GM12891 (cell line): ENCODE measurements at regions not wholly inside any gene's neighbourhood (a gene's known extent, or its start where the extent isn't known, plus 50 kb on each side); places are given as distances from the start of the nearest gene placed in this dataset.

Experiments used
- DNase-seq: peaks from one replicate; pipeline ENCODE4 v3.0.0; 2011; ENCODE audit warnings: low spot score; ENCODE audit not compliant: insufficient read length
- FAIRE-seq: peaks from 2 replicates; lab custom pipeline; 2011; peaks lifted over from hg19 to GRCh38; lab: Jason Lieb, UNC
- PAX5 ChIP-seq: IDR thresholded peaks from 2 replicates; pipeline ENCODE4 v1.6.1; 2011; ENCODE audit warnings: low read length, moderate library complexity, mild to moderate bottlenecking; ENCODE audit not compliant: insufficient read depth, severe bottlenecking
- POLR2A ChIP-seq: IDR thresholded peaks from 2 replicates; pipeline ENCODE4 v1.6.1; 2011; ENCODE audit warnings: low read depth, low read length, control low read depth
- POLR2AphosphoS5 ChIP-seq: IDR thresholded peaks from 2 replicates; pipeline ENCODE4 v1.6.1; 2011; ENCODE audit warnings: low read depth, low read length, control low read depth
- POU2F2 ChIP-seq: IDR thresholded peaks from 2 replicates; pipeline ENCODE4 v1.6.1; 2011; ENCODE audit warnings: low read depth, mild to moderate bottlenecking, control low read depth, low read length, moderate library complexity
- SPI1 ChIP-seq: IDR thresholded peaks from 2 replicates; pipeline ENCODE4 v1.6.1; 2011; ENCODE audit warnings: low read depth, low read length, control low read depth
- TAF1 ChIP-seq: IDR thresholded peaks from 2 replicates; pipeline ENCODE4 v1.6.1; 2011; ENCODE audit warnings: low read depth, low read length, control low read depth

- no peak for FAIRE-seq
- no peak for TF ChIP-seq POU2F2
- no peak for TF ChIP-seq POLR2A
- TF ChIP-seq PAX5, result no peak
- no peak for TF ChIP-seq SPI1
- TF ChIP-seq POLR2AphosphoS5, result no peak
- no peak for TF ChIP-seq TAF1
- DNase-seq, result no peak
Observed at GRCh38 chr4:81796790-81797528, 325.3 kb upstream of the RASGEF1B start.

DNA sequence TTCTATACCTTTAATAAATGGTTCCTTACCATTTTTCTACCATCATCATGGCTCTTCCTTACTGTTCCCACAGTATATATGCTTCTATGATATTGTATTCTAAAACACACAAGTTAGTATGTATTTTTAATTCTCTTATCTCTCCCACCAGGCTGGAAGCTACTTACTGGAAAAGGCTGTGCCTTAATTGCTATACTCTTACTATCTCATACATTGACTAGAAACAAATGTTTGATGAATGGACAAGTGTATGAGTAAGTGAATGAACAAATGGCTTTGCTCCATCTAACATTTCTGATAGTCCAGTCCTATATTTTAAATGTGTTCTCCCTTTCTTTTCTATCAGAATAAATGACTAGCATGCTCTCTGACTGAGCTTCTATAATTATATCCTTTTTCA lies 320.8 kb upstream of the RASGEF1B start:
- DNase-seq (no peak), FAIRE-seq (no peak)
- TF ChIP-seq POLR2A, result no peak
- no peak for TF ChIP-seq TAF1
- no peak for TF ChIP-seq SPI1
- no peak for TF ChIP-seq PAX5
- no peak for TF ChIP-seq POU2F2
- TF ChIP-seq POLR2AphosphoS5, result no peak

DNA sequence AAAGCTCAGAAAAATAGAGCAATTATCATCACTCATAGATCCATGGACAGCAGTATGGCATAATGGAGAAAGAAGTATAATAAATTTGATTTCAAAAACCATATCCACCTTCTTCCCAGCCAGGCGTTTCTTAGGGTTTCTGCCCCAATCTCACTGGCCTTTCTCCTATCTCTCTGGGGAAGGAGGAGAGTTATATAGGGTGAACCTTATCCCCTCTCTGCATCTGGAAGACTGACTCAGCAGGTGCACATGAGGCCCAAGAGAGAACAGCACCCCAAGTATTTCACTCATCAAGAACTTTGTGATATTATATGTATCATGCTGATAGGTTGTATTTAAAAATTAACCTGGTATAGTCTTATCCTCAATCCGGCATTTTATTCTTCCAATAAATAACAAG lies 318.8 kb upstream of the RASGEF1B start:
- FAIRE-seq (no peak), DNase-seq (no peak)
- TF ChIP-seq POU2F2 (no peak), TAF1 (no peak)

- FAIRE-seq, result no peak
- no peak for DNase-seq
- no peak for TF ChIP-seq PAX5
- no peak for TF ChIP-seq POLR2AphosphoS5
- TF ChIP-seq POLR2A, result no peak
- TF ChIP-seq TAF1, result no peak
- no peak for TF ChIP-seq SPI1
- no peak for TF ChIP-seq POU2F2
Observed at GRCh38 chr4:81789741-81790399, 318.2 kb upstream of the RASGEF1B start.

DNA sequence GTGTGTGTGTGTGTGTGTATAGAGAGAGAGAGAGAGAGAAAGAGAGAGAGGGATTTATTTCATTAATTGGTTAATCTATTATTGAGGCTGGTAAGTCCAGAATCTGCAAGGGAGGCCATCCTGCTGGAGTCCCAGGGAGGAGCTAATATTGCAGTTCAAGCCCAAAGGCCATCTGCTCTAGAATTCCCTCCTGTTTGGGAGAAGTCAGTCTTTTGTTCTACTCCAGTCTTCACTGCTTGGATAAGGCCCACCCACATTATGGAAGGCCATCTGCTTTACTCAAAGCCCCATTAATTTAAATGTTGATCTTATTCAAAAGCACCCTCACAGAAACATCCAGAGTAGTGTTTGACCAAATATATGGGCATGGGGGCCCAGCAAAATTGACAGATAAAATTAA lies 317.5 kb upstream of the RASGEF1B start:
- DNase-seq (no peak), FAIRE-seq (no peak)
- no peak for TF ChIP-seq TAF1
- no peak for TF ChIP-seq PAX5
- TF ChIP-seq POLR2AphosphoS5, result no peak
- TF ChIP-seq SPI1, result no peak

DNA sequence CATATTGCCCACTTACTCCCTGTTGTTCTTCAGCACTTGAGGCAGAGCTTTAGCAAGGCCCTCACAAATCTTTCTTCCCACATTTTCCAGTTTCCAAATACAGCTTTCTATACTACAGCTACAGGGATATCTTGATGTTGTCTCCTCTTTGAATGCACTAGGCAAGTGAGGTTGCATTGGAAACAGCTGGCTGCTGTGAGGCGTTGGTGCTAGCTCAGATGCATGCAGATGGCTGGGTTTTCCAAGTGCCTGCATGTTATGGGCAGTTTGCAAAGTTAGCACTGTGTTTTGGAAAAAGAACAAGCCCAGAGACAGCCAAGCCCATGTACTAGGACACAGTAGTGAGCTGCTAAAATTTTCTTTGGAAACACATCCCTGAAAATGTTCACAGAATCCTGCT lies 315.1 kb upstream of the RASGEF1B start:
- FAIRE-seq, result no peak
- TF ChIP-seq POLR2AphosphoS5 (no peak), SPI1 (no peak), POU2F2 (no peak), POLR2A (no peak), PAX5 (no peak), TAF1 (no peak)
- DNase-seq, result no peak

DNA sequence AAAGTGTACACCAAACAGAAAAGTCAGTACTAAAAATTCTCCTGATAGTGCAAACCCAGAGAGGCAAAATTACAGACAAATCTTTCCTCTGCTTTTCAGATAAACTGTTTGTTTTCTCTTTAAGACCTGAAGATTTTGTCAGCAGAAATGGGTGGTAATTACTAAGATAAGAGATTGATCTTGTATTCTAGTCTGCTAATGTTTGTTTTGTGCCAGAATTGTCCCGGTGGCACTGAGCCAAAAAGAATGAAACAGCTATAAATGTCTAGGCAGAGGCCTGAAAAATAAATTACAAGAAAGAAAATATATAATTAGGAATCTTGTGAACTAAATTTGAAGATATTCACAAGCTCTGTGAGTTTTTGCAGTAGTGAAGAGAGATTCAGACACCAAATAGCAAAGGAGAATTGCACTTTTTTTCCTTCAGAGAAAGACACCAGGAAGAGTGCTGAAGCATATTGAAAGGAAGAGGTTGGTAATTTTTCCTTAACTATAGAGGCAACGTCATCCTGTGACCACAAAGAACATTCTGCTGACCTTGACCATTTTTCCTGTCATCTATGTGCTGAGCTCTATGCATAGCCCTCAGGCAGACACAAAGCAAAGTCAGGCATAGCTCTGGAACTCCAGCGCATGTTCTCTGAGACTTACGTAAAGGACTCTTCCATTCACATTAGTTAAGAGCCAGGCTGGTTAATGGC lies 314.5 kb upstream of the RASGEF1B start:
- DNase-seq, result no peak
- FAIRE-seq, result no peak
- TF ChIP-seq TAF1, result no peak
- TF ChIP-seq POLR2AphosphoS5, result no peak
- TF ChIP-seq SPI1, result no peak
- no peak for TF ChIP-seq PAX5

GRCh38 chr4:81785338-81785737 lies 313.6 kb upstream of the RASGEF1B start:
- FAIRE-seq (no peak), DNase-seq (no peak)
- TF ChIP-seq POLR2A, result no peak
- TF ChIP-seq PAX5, result no peak

DNA sequence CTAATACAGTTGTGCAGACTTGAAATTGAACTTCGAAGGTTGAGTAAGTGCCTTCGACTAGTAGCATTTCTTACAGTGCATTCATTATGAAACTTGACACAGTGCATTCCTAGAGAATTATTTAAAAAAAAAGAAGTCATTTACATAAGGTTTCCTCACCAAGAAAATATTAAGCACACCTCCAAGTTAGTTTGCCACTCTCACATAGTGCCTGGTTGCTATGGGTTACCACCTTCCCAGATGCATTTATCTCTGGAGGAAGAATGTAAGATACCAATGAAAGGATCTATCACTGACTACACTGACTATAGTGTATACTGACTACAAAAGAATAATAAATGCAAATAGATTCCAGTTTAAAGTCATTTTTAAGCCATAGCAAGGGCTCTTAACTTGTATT lies 311.9 kb upstream of the RASGEF1B start:
- no peak for FAIRE-seq
- DNase-seq, result no peak
- TF ChIP-seq POLR2A (no peak), POLR2AphosphoS5 (no peak), POU2F2 (no peak), SPI1 (no peak), TAF1 (no peak), PAX5 (no peak)
